ENCODE measurements at regions not wholly inside any gene's neighbourhood (a gene's known extent, or its start where the extent isn't known, plus 50 kb on each side); places are given as distances from the start of the nearest gene placed in this dataset.
A peak's percentile ranks its signal among the peaks of the same experiment; 100 is the strongest.

DNA sequence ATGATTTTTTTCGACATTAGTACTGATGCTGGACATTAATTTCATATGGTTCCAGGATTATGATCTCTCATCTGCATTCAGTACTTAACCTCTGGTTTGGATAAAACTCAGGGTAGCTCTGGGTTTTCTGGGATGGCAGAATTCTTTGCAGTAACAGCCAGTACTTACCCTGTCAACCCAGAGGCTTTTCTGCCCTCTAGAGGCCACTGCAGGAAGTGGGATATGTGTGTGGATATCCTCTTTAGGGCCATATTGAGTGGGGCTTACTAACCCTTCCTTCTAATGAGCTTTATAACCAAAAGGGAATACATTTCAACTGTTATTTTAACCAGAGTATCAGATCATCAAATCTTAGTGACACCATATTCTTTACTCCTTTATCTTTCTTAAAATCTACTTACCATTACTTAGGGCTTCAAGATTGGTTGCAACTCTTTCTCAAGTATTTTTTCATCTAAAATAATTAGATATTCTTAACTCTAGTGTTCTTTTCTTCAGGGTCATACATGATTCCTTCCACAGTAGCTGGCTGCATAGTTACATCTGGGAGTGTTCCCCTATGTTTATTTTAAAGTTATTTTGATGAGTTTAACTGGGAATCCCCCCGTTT is 488.0 kb upstream of the STXBP6 start:
- TF ChIP-seq FOXM1 (IDR thresholded peaks at IDR 0.05; ENCODE audit: borderline replicate concordance, low read depth): no peak
- no peak for TF ChIP-seq NFIC (IDR thresholded peaks at IDR 0.05)
- peak; percentile 82 for TF ChIP-seq RAD21 (IDR thresholded peaks at IDR 0.05; ENCODE audit: low read depth)

DNA sequence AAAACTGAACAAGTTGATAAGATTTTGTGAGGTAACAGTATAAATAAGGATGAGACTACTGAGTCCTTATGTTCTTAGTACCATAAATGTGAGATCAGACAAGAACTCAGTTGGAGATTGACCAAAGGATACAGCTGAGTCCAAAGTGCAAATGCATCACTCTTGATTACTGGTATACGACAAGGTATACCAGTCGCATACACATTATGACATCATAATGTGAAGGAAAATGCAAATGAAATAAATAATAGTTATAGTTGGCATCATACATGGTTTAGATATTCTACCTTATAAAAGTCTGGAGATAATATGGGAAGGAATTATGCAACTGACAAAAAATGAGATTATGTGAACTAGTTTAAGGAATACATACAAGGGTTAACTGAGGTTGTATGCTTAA is 476.3 kb upstream of the STXBP6 start:
- TF ChIP-seq, protein P1, sequence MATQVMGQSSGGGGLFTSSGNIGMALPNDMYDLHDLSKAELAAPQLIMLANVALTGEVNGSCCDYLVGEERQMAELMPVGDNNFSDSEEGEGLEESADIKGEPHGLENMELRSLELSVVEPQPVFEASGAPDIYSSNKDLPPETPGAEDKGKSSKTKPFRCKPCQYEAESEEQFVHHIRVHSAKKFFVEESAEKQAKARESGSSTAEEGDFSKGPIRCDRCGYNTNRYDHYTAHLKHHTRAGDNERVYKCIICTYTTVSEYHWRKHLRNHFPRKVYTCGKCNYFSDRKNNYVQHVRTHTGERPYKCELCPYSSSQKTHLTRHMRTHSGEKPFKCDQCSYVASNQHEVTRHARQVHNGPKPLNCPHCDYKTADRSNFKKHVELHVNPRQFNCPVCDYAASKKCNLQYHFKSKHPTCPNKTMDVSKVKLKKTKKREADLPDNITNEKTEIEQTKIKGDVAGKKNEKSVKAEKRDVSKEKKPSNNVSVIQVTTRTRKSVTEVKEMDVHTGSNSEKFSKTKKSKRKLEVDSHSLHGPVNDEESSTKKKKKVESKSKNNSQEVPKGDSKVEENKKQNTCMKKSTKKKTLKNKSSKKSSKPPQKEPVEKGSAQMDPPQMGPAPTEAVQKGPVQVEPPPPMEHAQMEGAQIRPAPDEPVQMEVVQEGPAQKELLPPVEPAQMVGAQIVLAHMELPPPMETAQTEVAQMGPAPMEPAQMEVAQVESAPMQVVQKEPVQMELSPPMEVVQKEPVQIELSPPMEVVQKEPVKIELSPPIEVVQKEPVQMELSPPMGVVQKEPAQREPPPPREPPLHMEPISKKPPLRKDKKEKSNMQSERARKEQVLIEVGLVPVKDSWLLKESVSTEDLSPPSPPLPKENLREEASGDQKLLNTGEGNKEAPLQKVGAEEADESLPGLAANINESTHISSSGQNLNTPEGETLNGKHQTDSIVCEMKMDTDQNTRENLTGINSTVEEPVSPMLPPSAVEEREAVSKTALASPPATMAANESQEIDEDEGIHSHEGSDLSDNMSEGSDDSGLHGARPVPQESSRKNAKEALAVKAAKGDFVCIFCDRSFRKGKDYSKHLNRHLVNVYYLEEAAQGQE (IDR thresholded peaks at IDR 0.05; ENCODE audit: low read depth): no peak
- TF ChIP-seq EP300 (IDR thresholded peaks at IDR 0.05; ENCODE audit: borderline replicate concordance) (no peak), NFIC (IDR thresholded peaks at IDR 0.05) (no peak), TCF12 (IDR thresholded peaks at IDR 0.05; ENCODE audit: low read depth) (no peak), CREB1 (IDR thresholded peaks at IDR 0.05; ENCODE audit: low read depth) (no peak), YY1 (IDR thresholded peaks at IDR 0.05; ENCODE audit: low read depth) (no peak), CEBPB (IDR thresholded peaks at IDR 0.05) (no peak), EGR1 (IDR thresholded peaks at IDR 0.05) (no peak), ZBTB7A (IDR thresholded peaks at IDR 0.05; ENCODE audit: low read depth) (no peak), TAF1 (IDR thresholded peaks at IDR 0.05; ENCODE audit: low read depth) (no peak), RAD21 (IDR thresholded peaks at IDR 0.05; ENCODE audit: low read depth) (no peak), FOXM1 (IDR thresholded peaks at IDR 0.05; ENCODE audit: borderline replicate concordance, low read depth) (no peak), TEAD4 (IDR thresholded peaks at IDR 0.05) (no peak)
- TF ChIP-seq, protein P2, sequence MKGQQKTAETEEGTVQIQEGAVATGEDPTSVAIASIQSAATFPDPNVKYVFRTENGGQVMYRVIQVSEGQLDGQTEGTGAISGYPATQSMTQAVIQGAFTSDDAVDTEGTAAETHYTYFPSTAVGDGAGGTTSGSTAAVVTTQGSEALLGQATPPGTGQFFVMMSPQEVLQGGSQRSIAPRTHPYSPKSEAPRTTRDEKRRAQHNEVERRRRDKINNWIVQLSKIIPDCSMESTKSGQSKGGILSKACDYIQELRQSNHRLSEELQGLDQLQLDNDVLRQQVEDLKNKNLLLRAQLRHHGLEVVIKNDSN (IDR thresholded peaks at IDR 0.05): no peak
- TF ChIP-seq, protein P3, sequence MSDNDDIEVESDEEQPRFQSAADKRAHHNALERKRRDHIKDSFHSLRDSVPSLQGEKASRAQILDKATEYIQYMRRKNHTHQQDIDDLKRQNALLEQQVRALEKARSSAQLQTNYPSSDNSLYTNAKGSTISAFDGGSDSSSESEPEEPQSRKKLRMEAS (IDR thresholded peaks at IDR 0.05): no peak

DNA sequence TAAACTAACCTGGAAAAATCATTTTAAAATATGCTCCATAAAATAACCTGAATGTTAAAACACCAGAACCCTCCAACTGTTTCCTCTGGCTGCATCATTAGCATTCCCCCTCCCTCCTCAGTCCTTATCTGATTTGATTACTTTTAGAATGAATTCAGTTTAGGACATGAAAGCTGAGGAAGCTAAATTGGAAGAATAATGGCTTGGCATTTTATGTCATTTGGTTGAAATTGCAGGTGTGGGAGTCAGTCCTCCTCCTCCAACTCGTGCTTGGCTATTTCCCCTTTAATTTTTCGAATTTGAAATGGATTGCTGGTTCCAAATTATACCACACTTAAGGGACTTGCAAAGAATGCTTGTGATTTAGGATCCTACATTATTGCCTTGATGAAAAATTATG is 473.0 kb upstream of the STXBP6 start:
- TF ChIP-seq, protein P2 (IDR thresholded peaks at IDR 0.05): no peak
- no peak for TF ChIP-seq EGR1 (IDR thresholded peaks at IDR 0.05)

DNA sequence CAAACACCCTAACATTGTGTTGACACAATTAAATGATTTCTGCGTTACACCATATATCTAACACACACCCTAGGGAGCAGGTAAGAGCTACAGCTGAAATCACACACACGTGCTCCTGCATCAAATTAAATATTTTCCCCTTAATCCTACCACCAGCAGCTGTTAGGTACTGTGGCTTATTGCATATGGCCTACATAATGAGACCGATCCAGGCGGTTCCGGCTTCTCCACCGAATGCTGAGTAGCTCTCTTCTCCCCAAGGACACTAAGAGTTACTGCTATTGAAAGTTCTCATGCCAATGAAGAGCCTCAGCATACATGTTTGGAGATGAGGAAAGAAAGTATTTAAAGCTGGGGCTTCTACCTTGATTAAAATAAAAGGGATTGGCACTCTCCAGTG is 472.2 kb upstream of the STXBP6 start:
- TF ChIP-seq, protein P1 (IDR thresholded peaks at IDR 0.05; ENCODE audit: low read depth): no peak
- TF ChIP-seq, protein P3 (IDR thresholded peaks at IDR 0.05): no peak

DNA sequence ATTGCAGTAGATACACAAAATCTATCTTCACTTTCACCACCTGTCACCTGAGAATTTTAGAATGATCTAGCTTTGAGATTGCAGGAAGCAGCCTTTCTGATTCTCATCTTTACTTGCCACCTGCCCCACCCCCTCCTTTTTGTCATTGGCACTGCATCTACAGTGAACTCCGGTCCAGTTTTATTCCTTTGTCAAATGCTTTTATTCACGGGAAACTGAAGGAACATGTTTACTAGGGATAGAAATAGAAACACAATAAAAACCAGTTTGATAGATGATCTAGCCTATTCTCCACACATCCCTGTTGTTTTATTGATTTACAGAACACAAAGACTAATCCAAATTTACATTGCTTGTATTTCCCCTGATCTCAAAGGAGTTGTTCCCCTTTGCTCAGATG is 471.7 kb upstream of the STXBP6 start:
- TF ChIP-seq, protein P3 (IDR thresholded peaks at IDR 0.05): no peak
- TF ChIP-seq FOXM1 (IDR thresholded peaks at IDR 0.05; ENCODE audit: borderline replicate concordance, low read depth) (no peak), NFIC (IDR thresholded peaks at IDR 0.05) (no peak), TEAD4 (IDR thresholded peaks at IDR 0.05) (no peak), CEBPB (IDR thresholded peaks at IDR 0.05) (no peak), RAD21 (IDR thresholded peaks at IDR 0.05; ENCODE audit: low read depth) (no peak), EP300 (IDR thresholded peaks at IDR 0.05; ENCODE audit: borderline replicate concordance) (no peak), TAF1 (IDR thresholded peaks at IDR 0.05; ENCODE audit: low read depth) (no peak), TCF12 (IDR thresholded peaks at IDR 0.05; ENCODE audit: low read depth) (no peak), EGR1 (IDR thresholded peaks at IDR 0.05) (no peak), ZBTB7A (IDR thresholded peaks at IDR 0.05; ENCODE audit: low read depth) (no peak), CREB1 (IDR thresholded peaks at IDR 0.05; ENCODE audit: low read depth) (no peak)
- TF ChIP-seq, protein P2 (IDR thresholded peaks at IDR 0.05): no peak
- TF ChIP-seq, protein P1 (IDR thresholded peaks at IDR 0.05; ENCODE audit: low read depth): no peak
